Islet of Langerhans (tissue), 1 donor: ENCODE measurements at regions not wholly inside any gene's neighbourhood (a gene's known extent, or its start where the extent isn't known, plus 50 kb on each side); places are given as distances from the start of the nearest gene placed in this dataset.
"Not testable (repeated sequence)": the region's sequence is repeated elsewhere in the genome, so short reads cannot be mapped to it uniquely, and the experiment has no call there.

ENCODE experiments used
- FAIRE-seq: peaks from one replicate; lab custom pipeline; 2011; peaks lifted over from hg19 to GRCh38; lab: Jason Lieb, UNC

- FAIRE-seq: no peak
Observed at GRCh38 chr3:159660901-159661300, 327.7 kb upstream of the IL12A start.

GRCh38 chr3:159662549-159662948 lies 326.1 kb upstream of the IL12A start:
- FAIRE-seq: no peak

- FAIRE-seq: no peak
Observed at GRCh38 chr3:159664006-159664405, 324.6 kb upstream of the IL12A start.

GRCh38 chr3:159664653-159665052 lies 324.0 kb upstream of the IL12A start:
- no peak for FAIRE-seq

- FAIRE-seq: no peak
Observed at GRCh38 chr3:159667261-159667660, 321.4 kb upstream of the IL12A start.

- no peak for FAIRE-seq
Observed at GRCh38 chr3:159668461-159668860, 320.2 kb upstream of the IL12A start.

- FAIRE-seq: no peak
Observed at GRCh38 chr3:159668990-159669476, 319.6 kb upstream of the IL12A start.

GRCh38 chr3:159669766-159670165 lies 318.9 kb upstream of the IL12A start:
- no peak for FAIRE-seq

GRCh38 chr3:159672728-159673688 lies 315.6 kb upstream of the IL12A start:
- FAIRE-seq: no peak

- FAIRE-seq: no peak
Observed at GRCh38 chr3:159674583-159674982, 314.1 kb upstream of the IL12A start.

- no peak for FAIRE-seq
Observed at GRCh38 chr3:159675285-159675684, 313.4 kb upstream of the IL12A start.

GRCh38 chr3:159679900-159680299 lies 308.7 kb upstream of the IL12A start:
- no peak for FAIRE-seq

- FAIRE-seq: not testable (repeated sequence)
Observed at GRCh38 chr3:159681717-159682116, 306.9 kb upstream of the IL12A start.

- no peak for FAIRE-seq
Observed at GRCh38 chr3:159685801-159686200, 302.8 kb upstream of the IL12A start.

GRCh38 chr3:159693226-159693625 lies 295.4 kb upstream of the IL12A start:
- no peak for FAIRE-seq

GRCh38 chr3:159711560-159712333 lies 276.9 kb upstream of the IL12A start:
- FAIRE-seq: no peak

GRCh38 chr3:159721324-159721723 lies 267.3 kb upstream of the IL12A start:
- FAIRE-seq: no peak

- FAIRE-seq: no peak
Observed at GRCh38 chr3:159723295-159723694, 265.3 kb upstream of the IL12A start.

GRCh38 chr3:159724627-159725026 lies 264.0 kb upstream of the IL12A start:
- no peak for FAIRE-seq

- FAIRE-seq: no peak
Observed at GRCh38 chr3:159726231-159726964, 262.2 kb upstream of the IL12A start.

- FAIRE-seq: no peak
Observed at GRCh38 chr3:159727506-159727905, 261.1 kb upstream of the IL12A start.

- no peak for FAIRE-seq
Observed at GRCh38 chr3:159731254-159731653, 257.4 kb upstream of the IL12A start.
